CD14-positive monocyte (primary cell): ENCODE measurements at regions not wholly inside any gene's neighbourhood (a gene's known extent, or its start where the extent isn't known, plus 50 kb on each side); places are given as distances from the start of the nearest gene placed in this dataset.

ENCODE experiments used
- DNase-seq, 3 donors: peaks; one replicate each; pipeline ENCODE4 v3.0.0-alpha.2; 2011 to 2022
- H2AFZ ChIP-seq: 2 replicates; pipeline ENCODE4 v1.6.0; 2012; ENCODE audit warnings: mild to moderate bottlenecking, low read depth, low read length, inconsistent platforms; ENCODE audit not compliant: insufficient read depth, poor library complexity, severe bottlenecking
- H3K27ac ChIP-seq, 2 donors: 1 replicate in 1 of 2; 2 replicates in 1 of 2; pipeline ENCODE4 v1.5.1; 2012 to 2013; ENCODE audit warnings: low read length in 2 of 2, control low read depth in 1 of 2, inconsistent platforms in 1 of 2, low read depth in 1 of 2, mild to moderate bottlenecking in 1 of 2
- H3K27me3 ChIP-seq, 2 donors: one replicate each; pipeline versions ENCODE4 v1.6.0 to v1.6.1; 2011 to 2013; ENCODE audit warnings: low read length in 2 of 2; ENCODE audit not compliant: control insufficient read depth in 2 of 2, insufficient read depth in 2 of 2
- H3K36me3 ChIP-seq, 2 donors: replicated peaks in 1 of 2; 1 replicate in 1 of 2; 2 replicates in 1 of 2; pipeline versions ENCODE4 v1.5.1 to v1.6.1; 2012 to 2013; ENCODE audit warnings: low read length in 2 of 2, control low read depth in 1 of 2, inconsistent platforms in 1 of 2, mild to moderate bottlenecking in 1 of 2; ENCODE audit not compliant: insufficient read depth in 2 of 2, control insufficient read depth in 1 of 2
- H3K4me1 ChIP-seq, 2 donors: 1 replicate in 1 of 2; 2 replicates in 1 of 2; pipeline versions ENCODE4 v1.5.1 to v1.6.1; 2012 to 2013; ENCODE audit warnings: low read length in 2 of 2, control low read depth in 1 of 2, inconsistent platforms in 1 of 2, mild to moderate bottlenecking in 1 of 2, moderate library complexity in 1 of 2; ENCODE audit not compliant: insufficient read depth in 2 of 2, control insufficient read depth in 1 of 2
- H3K4me2 ChIP-seq: replicated peaks from 2 replicates; pipeline ENCODE3; 2012; ENCODE audit warnings: low read length, moderate library complexity, mild to moderate bottlenecking; ENCODE audit not compliant: poor library complexity, severe bottlenecking; ENCODE audit errors: extremely low read depth
- H3K4me3 ChIP-seq, 3 experiments: fragments of 200-600 bp in 1 of 3; sonication (generic) in 1 of 3; replicated peaks in 1 of 3; 1 replicate in 2 of 3; 2 replicates in 1 of 3; pipeline ENCODE4 v1.5.1; 2011 to 2013; ENCODE audit warnings: low read length in 3 of 3, mild to moderate bottlenecking in 3 of 3, control low read depth in 2 of 3, low read depth in 2 of 3, inconsistent platforms in 1 of 3, moderate library complexity in 1 of 3
- H3K79me2 ChIP-seq: 2 replicates; pipeline ENCODE4 v1.6.0; 2012; ENCODE audit warnings: mild to moderate bottlenecking, control low read depth, inconsistent platforms, low read length, moderate library complexity; ENCODE audit not compliant: insufficient read depth
- H3K9ac ChIP-seq: 2 replicates; pipeline ENCODE4 v1.6.0; 2017; ENCODE audit warnings: low read length, mild to moderate bottlenecking; ENCODE audit not compliant: insufficient read depth, poor library complexity, severe bottlenecking
- H3K9me3 ChIP-seq, 2 donors: replicated peaks in 1 of 2; 1 replicate in 1 of 2; 2 replicates in 1 of 2; pipeline versions ENCODE4 v1.5.1 to v1.6.1; 2012 to 2013; ENCODE audit warnings: low read length in 2 of 2, control low read depth in 1 of 2; ENCODE audit not compliant: control insufficient read depth in 1 of 2, insufficient read depth in 1 of 2
- H4K20me1 ChIP-seq: 2 replicates; pipeline ENCODE4 v1.6.0; 2012; ENCODE audit warnings: mild to moderate bottlenecking, low read length, control low read depth, moderate library complexity; ENCODE audit not compliant: insufficient read depth
- H3K27ac Mint-ChIP-seq, 7 donors: one replicate each; pipeline ENCODE4 v1.8.0; 2020; ENCODE audit warnings: mild to moderate bottlenecking in 7 of 7, mixed read lengths in 7 of 7, moderate library complexity in 6 of 7, inconsistent platforms in 2 of 7
- H3K27me3 Mint-ChIP-seq, 3 donors: one replicate each; pipeline ENCODE4 v1.8.0; 2021 to 2022; ENCODE audit warnings: low read depth in 3 of 3, mild to moderate bottlenecking in 3 of 3, mixed read lengths in 3 of 3, moderate library complexity in 3 of 3, inconsistent platforms in 1 of 3
- H3K36me3 Mint-ChIP-seq, 2 donors: one replicate each; pipeline ENCODE4 v1.8.0; 2020; ENCODE audit warnings: mixed read lengths in 2 of 2, inconsistent platforms in 1 of 2, mild to moderate bottlenecking in 1 of 2
- H3K4me1 Mint-ChIP-seq: one replicate; pipeline ENCODE4 v1.8.0; 2020; ENCODE audit warnings: mild to moderate bottlenecking, mixed read lengths
- H3K4me3 Mint-ChIP-seq, 2 donors: one replicate each; pipeline ENCODE4 v1.8.0; 2020; ENCODE audit warnings: mild to moderate bottlenecking in 2 of 2, mixed read lengths in 2 of 2, moderate library complexity in 1 of 2
- H3K9me3 Mint-ChIP-seq, 7 donors: one replicate each; pipeline ENCODE4 v1.8.0; 2020 to 2022; ENCODE audit warnings: mixed read lengths in 7 of 7, mild to moderate bottlenecking in 6 of 7, moderate library complexity in 6 of 7, inconsistent platforms in 2 of 7
- WGBS: methylation state at CpG from one replicate; pipeline ENCODE4 v1.1.5; 2013; ENCODE audit warnings: missing lambda C conversion rate; ENCODE audit not compliant: insufficient coverage; 5-methylcytosine and 5-hydroxymethylcytosine counted together
- intact Hi-C, 2 donors: fragments of 100-400 bp; cut with micrococcal nuclease; formaldehyde crosslinking; loops; one replicate each; pipeline versions ENCODE4 v1.15.0 to v1.15.1; 2023
- TF ChIP-seq, protein P1 (sequence below): fragments of 200-600 bp; IDR thresholded peaks from one replicate; pipeline ENCODE4 v1.8.0; 2022; ENCODE audit warnings: antibody characterized with exemption, mild to moderate bottlenecking

DNA sequence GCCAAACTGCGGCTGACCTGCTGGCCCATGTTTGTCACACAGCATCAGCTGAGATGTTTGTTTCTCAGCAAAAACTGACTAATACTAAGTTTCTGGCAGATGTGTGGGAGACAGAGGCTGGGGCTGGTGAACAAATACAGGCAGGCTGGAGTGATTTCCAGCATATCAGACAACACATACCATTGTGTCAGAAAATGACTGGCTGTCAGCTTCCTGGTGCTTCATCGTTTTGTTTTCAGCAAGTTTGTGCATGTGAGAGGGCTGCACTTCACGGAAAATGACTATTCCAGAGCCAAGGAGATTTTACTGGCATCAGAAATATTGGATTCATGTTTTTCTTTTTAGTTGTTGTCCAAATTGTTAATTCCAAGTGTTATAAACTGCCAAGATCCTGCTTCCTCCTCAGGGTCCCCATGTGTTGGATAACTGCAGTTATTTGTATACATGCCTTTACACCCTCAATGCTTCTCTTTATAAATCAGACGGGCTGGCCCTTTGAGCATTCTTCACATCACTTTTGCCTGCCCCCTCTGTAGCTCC is 145.7 kb downstream of the GALC start:
- H3K36me3 Mint-ChIP-seq = no peaks in the 10 kb centered on the region

GRCh38 chr14:87840906-87841305 is 152.1 kb downstream of the GALC start:
- no peaks in the 10 kb centered on the region for H3K27me3 Mint-ChIP-seq
- H3K4me1 Mint-ChIP-seq = no peaks in the 10 kb centered on the region
- no peak for DNase-seq
- H3K27ac Mint-ChIP-seq = no peak overlapping the region
- TF ChIP-seq, protein P1, sequence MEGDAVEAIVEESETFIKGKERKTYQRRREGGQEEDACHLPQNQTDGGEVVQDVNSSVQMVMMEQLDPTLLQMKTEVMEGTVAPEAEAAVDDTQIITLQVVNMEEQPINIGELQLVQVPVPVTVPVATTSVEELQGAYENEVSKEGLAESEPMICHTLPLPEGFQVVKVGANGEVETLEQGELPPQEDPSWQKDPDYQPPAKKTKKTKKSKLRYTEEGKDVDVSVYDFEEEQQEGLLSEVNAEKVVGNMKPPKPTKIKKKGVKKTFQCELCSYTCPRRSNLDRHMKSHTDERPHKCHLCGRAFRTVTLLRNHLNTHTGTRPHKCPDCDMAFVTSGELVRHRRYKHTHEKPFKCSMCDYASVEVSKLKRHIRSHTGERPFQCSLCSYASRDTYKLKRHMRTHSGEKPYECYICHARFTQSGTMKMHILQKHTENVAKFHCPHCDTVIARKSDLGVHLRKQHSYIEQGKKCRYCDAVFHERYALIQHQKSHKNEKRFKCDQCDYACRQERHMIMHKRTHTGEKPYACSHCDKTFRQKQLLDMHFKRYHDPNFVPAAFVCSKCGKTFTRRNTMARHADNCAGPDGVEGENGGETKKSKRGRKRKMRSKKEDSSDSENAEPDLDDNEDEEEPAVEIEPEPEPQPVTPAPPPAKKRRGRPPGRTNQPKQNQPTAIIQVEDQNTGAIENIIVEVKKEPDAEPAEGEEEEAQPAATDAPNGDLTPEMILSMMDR = no peak
- H3K27me3 ChIP-seq = no peaks in the 10 kb centered on the region
- 93% methylated on average over 2 of the region's 2 CpGs for WGBS
- H3K4me3 ChIP-seq = no peak overlapping the region
- H3K9ac ChIP-seq = no peak overlapping the region
- H3K4me2 ChIP-seq = no peak overlapping the region
- intact Hi-C loops = no loop called here
- H3K9me3 Mint-ChIP-seq = peaks cover 0 to 3% (median 0%) of the 10 kb centered on the region in 7 donors
- H3K79me2 ChIP-seq = no peaks in the 10 kb centered on the region
- no peaks in the 10 kb centered on the region for H4K20me1 ChIP-seq
- H3K9me3 ChIP-seq = no peaks in the 10 kb centered on the region
- no peaks in the 10 kb centered on the region for H3K36me3 Mint-ChIP-seq
- no peaks in the 10 kb centered on the region for H3K4me1 ChIP-seq
- no peaks in the 10 kb centered on the region for H3K36me3 ChIP-seq
- H2AFZ ChIP-seq = no peak overlapping the region
- no peak overlapping the region for H3K4me3 Mint-ChIP-seq
- no peak overlapping the region for H3K27ac ChIP-seq

More for the DNA sequence above, 145.7 kb downstream of the GALC start:
- Mint-ChIP-seq H3K27ac (no peak overlapping the region), H3K27me3 (peaks cover 0 to 1% (median 0%) of the 10 kb centered on the region in 3 donors), H3K4me1 (no peaks in the 10 kb centered on the region), H3K4me3 (no peak overlapping the region), H3K9me3 (peaks cover 0 to 5% (median 1%) of the 10 kb centered on the region in 7 donors)
- Histone ChIP-seq H3K9ac (no peak overlapping the region), H3K4me3 (no peak overlapping the region), H2AFZ (no peak overlapping the region), H3K27ac (no peak overlapping the region), H4K20me1 (no peaks in the 10 kb centered on the region), H3K27me3 (no peaks in the 10 kb centered on the region), H3K4me2 (no peak overlapping the region), H3K4me1 (no peaks in the 10 kb centered on the region), H3K9me3 (no peaks in the 10 kb centered on the region), H3K36me3 (no peaks in the 10 kb centered on the region), H3K79me2 (no peaks in the 10 kb centered on the region)
- no peak for DNase-seq
- TF ChIP-seq, protein P1 = no peak
- 95% methylated on average over 4 of the region's 4 CpGs for whole genome bisulfite sequencing
- intact Hi-C loops = no loop called here
